Brain microvascular endothelial cell (primary cell): ENCODE measurements at regions not wholly inside any gene's neighbourhood (a gene's known extent, or its start where the extent isn't known, plus 50 kb on each side); places are given as distances from the start of the nearest gene placed in this dataset.

Experiments used
- DNase-seq: peaks from one replicate; pipeline ENCODE4 v3.0.0-alpha.2; 2020
- H3K27ac ChIP-seq: fragments of 250-450 bp; sonication (Bioruptor Pico); 2 replicates; pipeline ENCODE4 v1.5.1; 2020; ENCODE audit warnings: mild to moderate bottlenecking, moderate library complexity
- H3K27me3 ChIP-seq: fragments of 250-450 bp; sonication (Bioruptor Pico); replicated peaks from 2 replicates; pipeline ENCODE4 v1.5.1; 2020; ENCODE audit warnings: mild to moderate bottlenecking
- H3K36me3 ChIP-seq: fragments of 250-450 bp; sonication (Bioruptor Pico); replicated peaks from 2 replicates; pipeline ENCODE4 v1.5.1; 2020; ENCODE audit warnings: mild to moderate bottlenecking
- H3K4me3 ChIP-seq: 2 replicates; pipeline ENCODE4 v1.5.1; 2011; ENCODE audit warnings: low read depth, mild to moderate bottlenecking, control low read depth, low read length, moderate library complexity
- in situ Hi-C: cut with HindIII; loops from 2 replicates; pipeline ENCODE4 v1.10.0; 2017; ENCODE audit warnings: low sequenced_read_pairs, low pct_ligation_motif_present
- TF ChIP-seq, protein P1 (sequence below): IDR thresholded peaks from 2 replicates; pipeline ENCODE4 v1.5.1; 2011; ENCODE audit warnings: low read depth, mild to moderate bottlenecking, moderate library complexity, low read length, control low read depth, inconsistent platforms; ENCODE audit errors: missing control alignments

DNA sequence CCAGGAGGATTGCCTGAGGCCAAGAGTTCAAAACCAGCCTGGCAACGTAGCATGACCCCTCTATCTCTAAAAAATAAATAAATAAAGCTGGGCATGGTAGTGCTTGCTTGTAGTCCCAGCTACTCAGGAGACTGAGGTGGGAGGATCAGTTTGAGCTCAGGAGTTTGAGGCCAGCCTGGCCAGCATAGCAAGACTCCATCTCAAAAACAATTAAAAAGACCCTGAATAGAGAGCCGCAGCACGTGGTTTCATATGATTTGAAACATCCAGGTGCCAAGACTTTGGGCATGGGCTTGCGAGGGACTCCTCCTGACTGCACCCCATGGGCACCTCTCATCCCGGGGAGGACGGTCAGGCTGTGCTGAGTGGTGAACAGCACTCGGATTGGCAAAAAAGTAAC lies 63.9 kb downstream of the ZIC5 start:
- no peak overlapping the region for H3K4me3 ChIP-seq
- no peaks in the 10 kb centered on the region for H3K27me3 ChIP-seq
- H3K27ac ChIP-seq, result no peak overlapping the region
- H3K36me3 ChIP-seq, result no peaks in the 10 kb centered on the region
- in situ Hi-C loops, result no loop called here
- no peak for DNase-seq
- TF ChIP-seq, protein P1, sequence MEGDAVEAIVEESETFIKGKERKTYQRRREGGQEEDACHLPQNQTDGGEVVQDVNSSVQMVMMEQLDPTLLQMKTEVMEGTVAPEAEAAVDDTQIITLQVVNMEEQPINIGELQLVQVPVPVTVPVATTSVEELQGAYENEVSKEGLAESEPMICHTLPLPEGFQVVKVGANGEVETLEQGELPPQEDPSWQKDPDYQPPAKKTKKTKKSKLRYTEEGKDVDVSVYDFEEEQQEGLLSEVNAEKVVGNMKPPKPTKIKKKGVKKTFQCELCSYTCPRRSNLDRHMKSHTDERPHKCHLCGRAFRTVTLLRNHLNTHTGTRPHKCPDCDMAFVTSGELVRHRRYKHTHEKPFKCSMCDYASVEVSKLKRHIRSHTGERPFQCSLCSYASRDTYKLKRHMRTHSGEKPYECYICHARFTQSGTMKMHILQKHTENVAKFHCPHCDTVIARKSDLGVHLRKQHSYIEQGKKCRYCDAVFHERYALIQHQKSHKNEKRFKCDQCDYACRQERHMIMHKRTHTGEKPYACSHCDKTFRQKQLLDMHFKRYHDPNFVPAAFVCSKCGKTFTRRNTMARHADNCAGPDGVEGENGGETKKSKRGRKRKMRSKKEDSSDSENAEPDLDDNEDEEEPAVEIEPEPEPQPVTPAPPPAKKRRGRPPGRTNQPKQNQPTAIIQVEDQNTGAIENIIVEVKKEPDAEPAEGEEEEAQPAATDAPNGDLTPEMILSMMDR, result no peak

DNA sequence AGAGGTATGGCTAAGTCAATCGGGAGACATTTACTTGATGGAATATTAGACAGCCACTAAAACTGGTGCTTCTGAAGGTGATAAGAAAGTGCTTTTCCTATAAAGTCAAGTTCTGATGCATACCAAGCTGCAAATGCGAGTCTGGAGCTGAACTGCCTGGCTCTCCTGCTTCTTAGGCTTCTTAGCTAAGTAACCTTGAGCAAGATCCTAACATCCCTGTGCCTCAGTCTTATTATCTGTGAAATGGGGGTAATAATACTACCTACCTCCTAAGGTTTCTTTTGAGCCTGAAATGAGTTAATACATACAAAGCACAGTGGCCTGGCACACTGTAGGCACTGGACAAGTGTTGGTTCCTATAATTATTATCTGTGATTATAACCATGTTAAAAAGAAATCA lies 64.5 kb downstream of the ZIC5 start:
- H3K36me3 ChIP-seq, result no peaks in the 10 kb centered on the region
- TF ChIP-seq, protein P1, result no peak
- DNase-seq, result no peak
- no peak overlapping the region for H3K27ac ChIP-seq
- in situ Hi-C loops, result no loop called here
- H3K4me3 ChIP-seq, result no peak overlapping the region
- H3K27me3 ChIP-seq, result no peaks in the 10 kb centered on the region

DNA sequence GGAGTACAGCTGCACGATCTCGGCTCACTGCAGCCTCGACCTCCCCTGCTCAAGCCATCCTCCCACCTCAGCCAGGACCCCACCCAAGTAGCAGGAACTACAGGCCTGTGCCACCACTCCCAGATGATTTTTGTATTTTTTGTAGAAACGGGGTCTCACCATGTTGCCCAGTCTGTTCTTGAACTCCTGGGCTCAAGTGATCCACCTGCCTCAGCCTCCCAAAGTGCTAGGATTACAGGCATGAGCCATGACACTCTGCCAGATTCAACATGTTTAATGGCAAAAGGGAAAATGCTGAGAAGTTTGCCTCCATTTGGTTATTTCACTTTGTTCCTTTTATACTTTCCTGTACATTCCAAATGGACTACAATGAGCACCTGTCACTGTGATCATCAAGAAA lies 65.8 kb downstream of the ZIC5 start:
- H3K27ac ChIP-seq, result no peak overlapping the region
- no peaks in the 10 kb centered on the region for H3K27me3 ChIP-seq
- TF ChIP-seq, protein P1, result no peak
- H3K36me3 ChIP-seq, result no peaks in the 10 kb centered on the region
- in situ Hi-C loops, result no loop called here
- no peak overlapping the region for H3K4me3 ChIP-seq
- DNase-seq, result no peak

DNA sequence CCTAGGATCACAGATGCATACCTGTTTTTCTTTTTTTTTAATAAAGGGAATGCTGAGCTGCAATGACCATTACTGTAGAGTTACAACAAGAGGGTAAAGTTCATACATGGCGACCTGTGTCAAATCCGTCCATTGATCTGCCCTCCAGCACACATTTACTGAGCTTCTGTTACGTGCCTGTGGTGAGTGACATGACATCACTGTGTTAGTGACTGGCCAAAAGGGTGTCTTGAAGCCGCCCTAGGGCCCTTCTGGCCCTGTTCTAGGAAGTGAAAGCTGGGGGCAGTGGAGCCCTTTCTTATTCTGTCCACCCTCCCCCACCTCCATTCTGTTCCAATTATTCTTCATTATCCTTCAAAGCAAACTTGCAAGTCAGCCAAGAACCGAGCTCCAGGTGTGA lies 66.3 kb downstream of the ZIC5 start:
- Histone ChIP-seq H3K4me3 (no peak overlapping the region), H3K27me3 (no peaks in the 10 kb centered on the region), H3K27ac (no peak overlapping the region), H3K36me3 (no peaks in the 10 kb centered on the region)
- no peak for DNase-seq
- TF ChIP-seq, protein P1, result no peak
- in situ Hi-C loops, result no loop called here

DNA sequence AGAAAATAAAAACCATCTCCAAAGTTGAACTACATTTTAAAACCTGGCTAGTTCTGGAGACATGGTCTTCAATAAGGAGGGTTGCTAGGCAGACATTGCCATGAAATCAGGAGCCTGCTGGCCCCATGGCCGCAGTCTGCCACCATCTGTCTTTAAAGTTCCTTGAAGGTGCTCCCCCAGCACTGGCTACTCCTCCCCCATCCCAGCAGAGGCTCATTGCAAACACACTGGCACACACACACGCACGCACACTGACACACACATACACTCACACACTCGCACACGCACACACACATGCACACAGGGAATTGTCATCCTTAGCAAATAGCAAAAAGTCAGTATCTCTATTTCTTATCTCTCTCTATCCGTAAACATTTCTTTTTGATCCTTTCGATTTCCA lies 68.4 kb downstream of the ZIC5 start:
- TF ChIP-seq, protein P1, result no peak
- no peak overlapping the region for H3K27ac ChIP-seq
- DNase-seq, result no peak
- in situ Hi-C loops, result no loop called here
- H3K36me3 ChIP-seq, result no peaks in the 10 kb centered on the region
- no peaks in the 10 kb centered on the region for H3K27me3 ChIP-seq
- H3K4me3 ChIP-seq, result no peak overlapping the region

DNA sequence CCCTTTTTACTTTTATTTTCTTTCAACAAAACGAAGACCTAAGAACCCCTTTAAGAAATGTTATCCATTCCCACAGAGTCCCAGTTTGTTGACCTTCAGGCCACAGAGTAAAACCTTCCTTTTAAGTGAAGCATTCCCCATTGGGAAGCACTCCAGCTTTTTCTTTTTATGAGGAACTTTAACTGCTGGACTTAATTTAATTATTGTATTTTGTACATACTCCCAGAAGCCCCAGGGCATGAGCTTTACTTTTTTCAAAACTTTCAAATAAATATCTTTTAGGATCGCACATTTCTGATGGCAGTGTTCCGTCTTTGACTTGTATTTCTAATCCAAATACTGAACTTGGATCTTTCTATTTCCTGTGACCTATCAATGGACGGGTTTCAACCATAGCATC lies 68.9 kb downstream of the ZIC5 start:
- Histone ChIP-seq H3K27me3 (no peaks in the 10 kb centered on the region), H3K36me3 (no peaks in the 10 kb centered on the region), H3K4me3 (no peak overlapping the region), H3K27ac (no peak overlapping the region)
- TF ChIP-seq, protein P1, result no peak
- no peak for DNase-seq
- in situ Hi-C loops, result no loop called here
